Neural progenitor cell (in vitro differentiated cells): ENCODE measurements at regions not wholly inside any gene's neighbourhood (a gene's known extent, or its start where the extent isn't known, plus 50 kb on each side); places are given as distances from the start of the nearest gene placed in this dataset.

Source experiments
- DNase-seq: peaks from one replicate; pipeline ENCODE4 v3.0.0-alpha.2; 2016; ENCODE audit warnings: low spot score
- H2AFZ ChIP-seq: fragments of 200-600 bp; sonication (generic); replicated peaks from 2 replicates; pipeline ENCODE4 v1.6.1; 2016; ENCODE audit warnings: antibody characterized with exemption
- H3F3A ChIP-seq: fragments of 200-600 bp; sonication (generic); 2 replicates; pipeline ENCODE4 v1.6.1; 2016; ENCODE audit warnings: antibody characterized with exemption, low read depth
- H3K27ac ChIP-seq: fragments of 200-600 bp; sonication (generic); 2 replicates; pipeline ENCODE4 v1.5.1; 2016; ENCODE audit warnings: mild to moderate bottlenecking
- H3K27me3 ChIP-seq: fragments of 200-600 bp; sonication (generic); 2 replicates; pipeline ENCODE4 v1.6.1; 2016; ENCODE audit warnings: mild to moderate bottlenecking, moderate library complexity
- H3K36me3 ChIP-seq: fragments of 200-600 bp; sonication (generic); 2 replicates; pipeline ENCODE4 v1.5.1; 2016
- H3K4me1 ChIP-seq: fragments of 200-600 bp; sonication (generic); 2 replicates; pipeline ENCODE4 v1.6.1; 2016; ENCODE audit warnings: mixed run types
- H3K4me2 ChIP-seq: fragments of 200-600 bp; sonication (generic); 2 replicates; pipeline ENCODE4 v1.6.1; 2016
- H3K4me3 ChIP-seq: fragments of 200-600 bp; sonication (generic); 2 replicates; pipeline ENCODE4 v1.5.1; 2016
- H3K79me2 ChIP-seq: fragments of 200-600 bp; sonication (generic); 2 replicates; pipeline ENCODE4 v1.6.1; 2016; ENCODE audit warnings: low read depth
- H3K9ac ChIP-seq: fragments of 200-600 bp; sonication (generic); 2 replicates; pipeline ENCODE4 v1.6.1; 2016
- H3K9me3 ChIP-seq: fragments of 200-600 bp; sonication (generic); 2 replicates; pipeline ENCODE4 v1.5.1; 2016; ENCODE audit warnings: low read depth
- H4K20me1 ChIP-seq: fragments of 200-600 bp; sonication (generic); 2 replicates; pipeline ENCODE4 v1.6.1; 2016; ENCODE audit warnings: low read depth
- H3K27ac Mint-ChIP-seq: 3 replicates; pipeline ENCODE4 v1.8.0; 2021; ENCODE audit warnings: mixed read lengths
- H3K27me3 Mint-ChIP-seq: 2 replicates; pipeline ENCODE4 v1.8.0; 2022; ENCODE audit warnings: low read depth, mild to moderate bottlenecking, inconsistent platforms, moderate library complexity, mixed read lengths; ENCODE audit not compliant: insufficient read depth
- H3K36me3 Mint-ChIP-seq: 3 replicates; pipeline ENCODE4 v1.8.0; 2021; ENCODE audit warnings: mixed read lengths
- H3K4me1 Mint-ChIP-seq: 3 replicates; pipeline ENCODE4 v1.8.0; 2021; ENCODE audit warnings: mixed read lengths
- H3K4me3 Mint-ChIP-seq: 3 replicates; pipeline ENCODE4 v1.8.0; 2021; ENCODE audit warnings: mild to moderate bottlenecking, moderate library complexity, mixed read lengths
- H3K9me3 Mint-ChIP-seq: 3 replicates; pipeline ENCODE4 v1.8.0; 2020; ENCODE audit warnings: mixed read lengths
- EZH2 ChIP-seq: fragments of 200-600 bp; sonication (generic); IDR thresholded peaks from 2 replicates; pipeline ENCODE4 v1.6.1; 2017; ENCODE audit warnings: antibody characterized with exemption, mild to moderate bottlenecking, moderate library complexity
- EZH2phosphoT487 ChIP-seq: fragments of 200-600 bp; sonication (generic); IDR thresholded peaks from 2 replicates; pipeline ENCODE4 v1.6.1; 2017; ENCODE audit warnings: antibody characterized with exemption
- TF ChIP-seq, protein P1 (sequence below): fragments of 200-600 bp; sonication (generic); IDR thresholded peaks from 2 replicates; pipeline ENCODE4 v1.5.1; 2017; ENCODE audit warnings: antibody characterized with exemption, mild to moderate bottlenecking

DNA sequence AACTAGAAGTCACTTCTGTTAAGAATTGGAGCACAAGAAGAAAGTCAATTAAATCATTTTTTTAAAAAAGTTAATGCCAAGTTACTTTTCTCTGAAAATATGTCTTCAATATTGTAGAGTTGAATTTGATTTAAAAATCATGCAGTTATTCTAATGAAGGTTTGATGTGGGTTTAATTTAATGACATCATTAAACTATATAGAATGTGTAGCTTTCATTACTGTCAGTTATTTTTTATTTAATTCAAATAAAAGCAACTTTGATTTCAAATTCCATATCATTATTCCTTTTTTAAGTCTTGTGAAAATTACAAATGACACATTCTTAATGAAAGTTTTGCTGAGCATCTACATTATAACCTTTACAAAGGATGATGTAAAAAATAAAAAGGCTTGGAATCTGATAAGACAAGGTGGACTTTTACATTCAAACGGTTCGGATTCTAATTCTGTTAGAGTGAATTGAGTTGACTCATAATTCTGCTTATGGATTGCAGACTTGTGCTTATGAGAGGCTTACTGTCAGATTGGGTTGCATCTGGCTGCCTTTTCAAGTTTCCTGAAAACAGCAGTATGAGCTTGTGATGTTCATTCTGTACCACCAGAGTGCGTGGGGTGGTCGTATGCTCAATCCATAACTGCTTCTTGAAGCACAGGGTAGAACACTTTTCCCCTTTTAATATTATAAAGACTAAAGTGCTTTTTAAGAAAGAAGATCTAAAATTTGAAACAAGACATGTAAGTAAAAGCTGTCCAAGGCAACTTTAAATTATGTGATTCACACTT lies 253.0 kb upstream of the ARRDC3 start:
- no peak overlapping the region for H3K27ac ChIP-seq
- H2AFZ ChIP-seq: no peak overlapping the region
- H3K4me3 Mint-ChIP-seq: no peak overlapping the region
- no peaks in the 10 kb centered on the region for H3K36me3 ChIP-seq
- H4K20me1 ChIP-seq: no peaks in the 10 kb centered on the region
- no peak for TF ChIP-seq EZH2
- TF ChIP-seq, protein P1, sequence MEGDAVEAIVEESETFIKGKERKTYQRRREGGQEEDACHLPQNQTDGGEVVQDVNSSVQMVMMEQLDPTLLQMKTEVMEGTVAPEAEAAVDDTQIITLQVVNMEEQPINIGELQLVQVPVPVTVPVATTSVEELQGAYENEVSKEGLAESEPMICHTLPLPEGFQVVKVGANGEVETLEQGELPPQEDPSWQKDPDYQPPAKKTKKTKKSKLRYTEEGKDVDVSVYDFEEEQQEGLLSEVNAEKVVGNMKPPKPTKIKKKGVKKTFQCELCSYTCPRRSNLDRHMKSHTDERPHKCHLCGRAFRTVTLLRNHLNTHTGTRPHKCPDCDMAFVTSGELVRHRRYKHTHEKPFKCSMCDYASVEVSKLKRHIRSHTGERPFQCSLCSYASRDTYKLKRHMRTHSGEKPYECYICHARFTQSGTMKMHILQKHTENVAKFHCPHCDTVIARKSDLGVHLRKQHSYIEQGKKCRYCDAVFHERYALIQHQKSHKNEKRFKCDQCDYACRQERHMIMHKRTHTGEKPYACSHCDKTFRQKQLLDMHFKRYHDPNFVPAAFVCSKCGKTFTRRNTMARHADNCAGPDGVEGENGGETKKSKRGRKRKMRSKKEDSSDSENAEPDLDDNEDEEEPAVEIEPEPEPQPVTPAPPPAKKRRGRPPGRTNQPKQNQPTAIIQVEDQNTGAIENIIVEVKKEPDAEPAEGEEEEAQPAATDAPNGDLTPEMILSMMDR: peak; percentile 37
- no peak for TF ChIP-seq EZH2phosphoT487
- H3K4me3 ChIP-seq: no peak overlapping the region
- H3F3A ChIP-seq: no peaks in the 10 kb centered on the region
- H3K9me3 Mint-ChIP-seq: peaks cover 3% of the 10 kb centered on the region
- H3K9ac ChIP-seq: no peak overlapping the region
- no peaks in the 10 kb centered on the region for H3K36me3 Mint-ChIP-seq
- no peak overlapping the region for H3K4me2 ChIP-seq
- no peaks in the 10 kb centered on the region for H3K27me3 Mint-ChIP-seq
- H3K27ac Mint-ChIP-seq: no peak overlapping the region
- H3K4me1 ChIP-seq: peaks cover 9% of the 10 kb centered on the region
- peak; percentile 15 for DNase-seq
- H3K27me3 ChIP-seq: no peaks in the 10 kb centered on the region
- H3K4me1 Mint-ChIP-seq: peaks cover 43% of the 10 kb centered on the region
- H3K9me3 ChIP-seq: no peaks in the 10 kb centered on the region
- H3K79me2 ChIP-seq: no peaks in the 10 kb centered on the region

DNA sequence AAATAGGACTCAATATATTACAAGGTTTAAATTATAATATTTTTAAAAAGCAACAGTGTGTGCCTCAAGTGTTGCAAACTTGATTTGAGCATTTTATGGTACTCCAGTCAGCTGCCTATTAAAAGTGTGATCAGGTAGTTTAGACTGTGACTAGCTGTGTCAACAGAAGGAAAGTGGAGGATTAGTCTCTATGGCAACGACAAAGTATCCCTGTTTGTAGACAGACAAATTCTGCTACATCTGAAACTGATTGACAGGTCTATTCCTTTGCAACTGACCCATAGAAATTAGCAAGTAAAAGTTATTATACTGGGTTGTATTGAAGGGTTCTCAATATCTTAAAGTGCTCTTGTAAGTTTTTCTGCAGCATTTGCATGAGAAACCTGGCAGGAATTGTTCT lies 249.8 kb upstream of the ARRDC3 start:
- Histone ChIP-seq H3K79me2 (no peaks in the 10 kb centered on the region), H3K9me3 (no peaks in the 10 kb centered on the region), H3K4me3 (no peak overlapping the region), H3K9ac (no peak overlapping the region), H3F3A (no peaks in the 10 kb centered on the region), H3K4me2 (peak overlapping the region; percentile 49), H3K27ac (no peak overlapping the region), H2AFZ (no peak overlapping the region), H3K36me3 (no peaks in the 10 kb centered on the region), H3K4me1 (peaks cover 9% of the 10 kb centered on the region), H4K20me1 (no peaks in the 10 kb centered on the region), H3K27me3 (no peaks in the 10 kb centered on the region)
- H3K27ac Mint-ChIP-seq: peak overlapping the region; percentile 40
- peaks cover 3% of the 10 kb centered on the region for H3K9me3 Mint-ChIP-seq
- peaks cover 2% of the 10 kb centered on the region for H3K36me3 Mint-ChIP-seq
- peaks cover 27% of the 10 kb centered on the region for H3K4me1 Mint-ChIP-seq
- H3K4me3 Mint-ChIP-seq: peak overlapping the region; percentile 8
- TF ChIP-seq EZH2phosphoT487 (no peak), EZH2 (no peak)
- TF ChIP-seq, protein P1: no peak
- no peaks in the 10 kb centered on the region for H3K27me3 Mint-ChIP-seq
- DNase-seq: peak; percentile 79

DNA sequence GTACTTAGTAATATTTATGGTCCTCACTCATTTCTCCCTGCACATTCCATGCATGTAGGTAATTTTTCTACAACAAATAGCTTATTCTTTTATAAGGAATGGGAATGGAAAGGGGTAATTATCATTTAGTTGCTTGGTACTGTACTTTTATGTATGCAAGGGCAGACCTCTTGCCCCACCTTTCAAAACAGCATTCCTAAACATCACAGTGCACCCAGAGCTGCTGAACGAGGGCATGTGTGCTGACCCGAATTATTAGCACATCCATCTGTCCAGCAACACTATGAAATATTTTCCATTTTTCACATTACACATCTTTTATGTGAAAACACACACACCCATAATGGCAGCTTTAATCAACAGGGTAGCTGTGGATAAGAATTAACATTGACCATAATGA lies 228.6 kb upstream of the ARRDC3 start:
- H3K27me3 Mint-ChIP-seq: peaks cover 3% of the 10 kb centered on the region
- H3K27ac Mint-ChIP-seq: no peak overlapping the region
- H2AFZ ChIP-seq: no peak overlapping the region
- peaks cover 2% of the 10 kb centered on the region for H3K36me3 Mint-ChIP-seq
- DNase-seq: no peak
- no peak overlapping the region for H3K4me2 ChIP-seq
- no peaks in the 10 kb centered on the region for H3K79me2 ChIP-seq
- H3K9me3 Mint-ChIP-seq: peaks cover 2% of the 10 kb centered on the region
- no peaks in the 10 kb centered on the region for H3K9me3 ChIP-seq
- H4K20me1 ChIP-seq: no peaks in the 10 kb centered on the region
- no peaks in the 10 kb centered on the region for H3K4me1 ChIP-seq
- no peaks in the 10 kb centered on the region for H3K27me3 ChIP-seq
- no peak overlapping the region for H3K9ac ChIP-seq
- H3K27ac ChIP-seq: no peak overlapping the region
- TF ChIP-seq EZH2: no peak
- H3K4me3 Mint-ChIP-seq: no peak overlapping the region
- H3K4me3 ChIP-seq: no peak overlapping the region
- no peaks in the 10 kb centered on the region for H3F3A ChIP-seq
- no peaks in the 10 kb centered on the region for H3K36me3 ChIP-seq
- H3K4me1 Mint-ChIP-seq: peaks cover 39% of the 10 kb centered on the region

DNA sequence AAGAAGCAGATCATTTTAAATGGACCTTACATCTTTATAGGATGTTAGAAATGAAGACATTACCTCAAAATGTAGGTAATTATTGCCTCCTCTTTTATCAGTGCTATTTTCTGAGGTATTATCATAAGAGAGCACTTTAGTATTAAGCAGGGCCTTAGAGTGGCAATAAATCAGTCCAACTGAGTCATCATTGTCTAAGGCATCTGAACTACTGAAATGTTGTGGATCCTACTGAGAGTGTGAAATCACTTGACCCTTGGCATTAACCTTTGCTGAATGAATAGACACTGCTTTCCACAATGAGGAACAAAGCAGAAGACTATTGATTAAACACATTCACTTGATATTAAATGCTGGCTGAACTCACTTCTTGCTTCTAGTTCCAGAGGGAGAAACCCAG lies 224.6 kb upstream of the ARRDC3 start:
- Histone ChIP-seq H3K27ac (no peak overlapping the region), H3F3A (no peaks in the 10 kb centered on the region), H3K9me3 (no peaks in the 10 kb centered on the region), H3K4me1 (no peaks in the 10 kb centered on the region), H4K20me1 (no peaks in the 10 kb centered on the region), H3K4me3 (no peak overlapping the region), H3K9ac (no peak overlapping the region), H3K27me3 (no peaks in the 10 kb centered on the region), H3K79me2 (no peaks in the 10 kb centered on the region), H3K4me2 (no peak overlapping the region), H3K36me3 (no peaks in the 10 kb centered on the region), H2AFZ (no peak overlapping the region)
- peaks cover 3% of the 10 kb centered on the region for H3K27me3 Mint-ChIP-seq
- H3K36me3 Mint-ChIP-seq: peaks cover 2% of the 10 kb centered on the region
- DNase-seq: no peak
- TF ChIP-seq, protein P1: no peak
- TF ChIP-seq EZH2 (no peak), EZH2phosphoT487 (no peak)
- H3K9me3 Mint-ChIP-seq: no peaks in the 10 kb centered on the region
- H3K27ac Mint-ChIP-seq: no peak overlapping the region
- H3K4me1 Mint-ChIP-seq: peaks cover 38% of the 10 kb centered on the region
- no peak overlapping the region for H3K4me3 Mint-ChIP-seq
